A549 (cell line): ENCODE measurements at regions not wholly inside any gene's neighbourhood (a gene's known extent, or its start where the extent isn't known, plus 50 kb on each side); places are given as distances from the start of the nearest gene placed in this dataset.
"Not testable (repeated sequence)": the region's sequence is repeated elsewhere in the genome, so short reads cannot be mapped to it uniquely, and the experiment has no call there.

Experiments
- BHLHE40 ChIP-seq: IDR thresholded peaks from 2 replicates; pipeline ENCODE4 v1.6.1; 2012; ENCODE audit warnings: low read depth, low read length, inconsistent platforms
- CEBPB ChIP-seq, 2 experiments: fragments of >200 bp in 1 of 2; sonication (Bioruptor Twin) in 1 of 2; formaldehyde crosslinking in 1 of 2; IDR thresholded peaks; 2 replicates each; pipeline ENCODE4 v1.6.1; 2012 to 2016
- HOXB5 ChIP-seq: fragments of 250-450 bp; sonication (Bioruptor Pico); IDR thresholded peaks from 2 replicates; pipeline ENCODE4 v1.5.0; 2020; ENCODE audit warnings: mild to moderate bottlenecking, moderate library complexity
- POLR2A ChIP-seq: IDR thresholded peaks from 2 replicates; pipeline ENCODE4 v1.6.1; 2012; ENCODE audit warnings: mild to moderate bottlenecking, low read length
- TF ChIP-seq, protein P1 (sequence below): fragments of >200 bp; sonication (Bioruptor Twin); formaldehyde crosslinking; IDR thresholded peaks from 3 replicates; pipeline ENCODE4 v1.5.1; 2016
- TF ChIP-seq, protein P2 (sequence below): IDR thresholded peaks from 2 replicates; pipeline ENCODE4 v1.6.1; 2012

GRCh38 chr22:19609753-19610152 is 85.5 kb upstream of the CLDN5 start:
- TF ChIP-seq HOXB5 (CRISPR knock-in tag); CEBPB (IDR thresholded peaks at IDR 0.05); BHLHE40; POLR2A: not testable (repeated sequence)
- TF ChIP-seq, protein P1, sequence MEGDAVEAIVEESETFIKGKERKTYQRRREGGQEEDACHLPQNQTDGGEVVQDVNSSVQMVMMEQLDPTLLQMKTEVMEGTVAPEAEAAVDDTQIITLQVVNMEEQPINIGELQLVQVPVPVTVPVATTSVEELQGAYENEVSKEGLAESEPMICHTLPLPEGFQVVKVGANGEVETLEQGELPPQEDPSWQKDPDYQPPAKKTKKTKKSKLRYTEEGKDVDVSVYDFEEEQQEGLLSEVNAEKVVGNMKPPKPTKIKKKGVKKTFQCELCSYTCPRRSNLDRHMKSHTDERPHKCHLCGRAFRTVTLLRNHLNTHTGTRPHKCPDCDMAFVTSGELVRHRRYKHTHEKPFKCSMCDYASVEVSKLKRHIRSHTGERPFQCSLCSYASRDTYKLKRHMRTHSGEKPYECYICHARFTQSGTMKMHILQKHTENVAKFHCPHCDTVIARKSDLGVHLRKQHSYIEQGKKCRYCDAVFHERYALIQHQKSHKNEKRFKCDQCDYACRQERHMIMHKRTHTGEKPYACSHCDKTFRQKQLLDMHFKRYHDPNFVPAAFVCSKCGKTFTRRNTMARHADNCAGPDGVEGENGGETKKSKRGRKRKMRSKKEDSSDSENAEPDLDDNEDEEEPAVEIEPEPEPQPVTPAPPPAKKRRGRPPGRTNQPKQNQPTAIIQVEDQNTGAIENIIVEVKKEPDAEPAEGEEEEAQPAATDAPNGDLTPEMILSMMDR: not testable (repeated sequence)
- TF ChIP-seq, protein P2, sequence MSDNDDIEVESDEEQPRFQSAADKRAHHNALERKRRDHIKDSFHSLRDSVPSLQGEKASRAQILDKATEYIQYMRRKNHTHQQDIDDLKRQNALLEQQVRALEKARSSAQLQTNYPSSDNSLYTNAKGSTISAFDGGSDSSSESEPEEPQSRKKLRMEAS: not testable (repeated sequence)
